ENCODE measurements at regions not wholly inside any gene's neighbourhood (a gene's known extent, or its start where the extent isn't known, plus 50 kb on each side); places are given as distances from the start of the nearest gene placed in this dataset.
A peak's percentile ranks its signal among the peaks of the same experiment; 100 is the strongest.
"Not testable (repeated sequence)": the region's sequence is repeated elsewhere in the genome, so short reads cannot be mapped to it uniquely, and the experiment has no call there.

- DNase-seq: no peak
Measured at GRCh38 chr1:200281201-200281835, 128.5 kb downstream of the ZNF281 start.

GRCh38 chr1:200279810-200280411 is 129.9 kb downstream of the ZNF281 start:
- DNase-seq: no peak

- no peak for DNase-seq
Measured at GRCh38 chr1:200275816-200276453, 133.9 kb downstream of the ZNF281 start.

GRCh38 chr1:200275415-200275814 is 134.4 kb downstream of the ZNF281 start:
- DNase-seq: no peak

- DNase-seq: no peak
Measured at GRCh38 chr1:200274116-200274515, 135.7 kb downstream of the ZNF281 start.

GRCh38 chr1:200272481-200273068 is 137.3 kb downstream of the ZNF281 start:
- no peak for DNase-seq

GRCh38 chr1:200269256-200269655 is 140.6 kb downstream of the ZNF281 start:
- no peak for DNase-seq

GRCh38 chr1:200267937-200268336 is 141.9 kb downstream of the ZNF281 start:
- DNase-seq: no peak

- no peak for DNase-seq
Measured at GRCh38 chr1:200267458-200267857, 142.4 kb downstream of the ZNF281 start.

GRCh38 chr1:200266871-200267270 is 143.0 kb downstream of the ZNF281 start:
- no peak for DNase-seq

GRCh38 chr1:200265881-200266280 is 144.0 kb downstream of the ZNF281 start:
- DNase-seq: no peak

- no peak for DNase-seq
Measured at GRCh38 chr1:200265104-200265503, 144.7 kb downstream of the ZNF281 start.

GRCh38 chr1:200263203-200263602 is 146.6 kb downstream of the ZNF281 start:
- no peak for DNase-seq

- DNase-seq: no peak
Measured at GRCh38 chr1:200262326-200262965, 147.4 kb downstream of the ZNF281 start.

- DNase-seq: peak; percentile 81
Measured at GRCh38 chr1:200260597-200261335, 149.1 kb downstream of the ZNF281 start.

- no peak for DNase-seq
Measured at GRCh38 chr1:200258447-200259375, 151.1 kb downstream of the ZNF281 start.

GRCh38 chr1:200257235-200257634 is 152.6 kb downstream of the ZNF281 start:
- DNase-seq: no peak

GRCh38 chr1:200254602-200255001 is 155.2 kb downstream of the ZNF281 start:
- not testable (repeated sequence) for DNase-seq

- DNase-seq: no peak
Measured at GRCh38 chr1:200253774-200254495, 155.9 kb downstream of the ZNF281 start.

GRCh38 chr1:200252531-200252930 is 157.3 kb downstream of the ZNF281 start:
- DNase-seq: no peak

GRCh38 chr1:200250469-200250868 is 159.4 kb downstream of the ZNF281 start:
- no peak for DNase-seq

Data from NCI-H2081 treated with DMSO at 0.1 percent for 48 hours (cell line).